NCI-H2227 (cell line): ENCODE measurements at regions not wholly inside any gene's neighbourhood (a gene's known extent, or its start where the extent isn't known, plus 50 kb on each side); places are given as distances from the start of the nearest gene placed in this dataset.

Experiments
- DNase-seq: peaks from one replicate; lab custom pipeline; 2025; ENCODE audit not compliant: unreplicated experiment; lab: John Stamatoyannopoulos, UW

- no peak for DNase-seq
Observed at GRCh38 chr5:72036951-72037350, 70.3 kb upstream of the MAP1B start.

- DNase-seq, result no peak
Observed at GRCh38 chr5:72040513-72040912, 66.8 kb upstream of the MAP1B start.

GRCh38 chr5:72041654-72042053 lies 65.6 kb upstream of the MAP1B start:
- no peak for DNase-seq

- no peak for DNase-seq
Observed at GRCh38 chr5:72042097-72042496, 65.2 kb upstream of the MAP1B start.

- DNase-seq, result no peak
Observed at GRCh38 chr5:72045692-72046091, 61.6 kb upstream of the MAP1B start.

- no peak for DNase-seq
Observed at GRCh38 chr5:72046106-72046505, 61.2 kb upstream of the MAP1B start.

GRCh38 chr5:72055636-72056035 lies 51.6 kb upstream of the MAP1B start:
- no peak for DNase-seq
